Astrocyte (in vitro differentiated cells and primary cell): ENCODE measurements at regions not wholly inside any gene's neighbourhood (a gene's known extent, or its start where the extent isn't known, plus 50 kb on each side); places are given as distances from the start of the nearest gene placed in this dataset.

Source experiments
- DNase-seq: peaks from one replicate; pipeline ENCODE4 v3.0.0-alpha.2; 2010; ENCODE audit warnings: low read depth
- FAIRE-seq: peaks from 2 replicates; lab custom pipeline; 2011; peaks lifted over from hg19 to GRCh38; lab: Jason Lieb, UNC
- H2AFZ ChIP-seq: 2 replicates; pipeline ENCODE4 v1.6.0; 2012; ENCODE audit warnings: low read depth, low read length, inconsistent platforms
- H3K27ac ChIP-seq: 2 replicates; pipeline ENCODE4 v1.5.1; 2011; ENCODE audit warnings: low read depth, low read length, inconsistent platforms
- H3K27me3 ChIP-seq: 2 replicates; pipeline ENCODE4 v1.6.0; 2011; ENCODE audit warnings: low read length, inconsistent platforms; ENCODE audit not compliant: insufficient read depth
- H3K36me3 ChIP-seq: 2 replicates; pipeline ENCODE4 v1.5.1; 2011; ENCODE audit warnings: low read length, inconsistent platforms; ENCODE audit not compliant: insufficient read depth
- H3K4me1 ChIP-seq: 2 replicates; pipeline ENCODE4 v1.5.1; 2011; ENCODE audit warnings: low read length, inconsistent platforms; ENCODE audit not compliant: insufficient read depth
- H3K4me2 ChIP-seq: 2 replicates; pipeline ENCODE4 v1.6.0; 2012; ENCODE audit warnings: low read length, inconsistent platforms
- H3K4me3 ChIP-seq: 2 replicates; pipeline ENCODE4 v1.5.1; 2011; ENCODE audit warnings: low read depth, mild to moderate bottlenecking, low read length, inconsistent platforms; ENCODE audit not compliant: insufficient read depth
- H3K79me2 ChIP-seq: 2 replicates; pipeline ENCODE4 v1.6.0; 2012; ENCODE audit warnings: mild to moderate bottlenecking, low read length, inconsistent platforms; ENCODE audit not compliant: insufficient read depth
- H3K9ac ChIP-seq: 2 replicates; pipeline ENCODE4 v1.6.0; 2012; ENCODE audit warnings: mild to moderate bottlenecking, low read length, inconsistent platforms
- H3K9me3 ChIP-seq: 2 replicates; pipeline ENCODE4 v1.5.1; 2012; ENCODE audit warnings: low read depth, mild to moderate bottlenecking, low read length, inconsistent platforms; ENCODE audit not compliant: insufficient read depth
- H4K20me1 ChIP-seq: 2 replicates; pipeline ENCODE4 v1.6.0; 2012; ENCODE audit warnings: low read length, inconsistent platforms; ENCODE audit not compliant: insufficient read depth
- H3K27ac Mint-ChIP-seq: one replicate; pipeline ENCODE4 v1.8.0; 2021; ENCODE audit warnings: mild to moderate bottlenecking, mixed read lengths; ENCODE audit not compliant: unreplicated experiment
- H3K27me3 Mint-ChIP-seq: one replicate; pipeline ENCODE4 v1.8.0; 2021; ENCODE audit warnings: low read depth, mixed read lengths; ENCODE audit not compliant: unreplicated experiment
- H3K36me3 Mint-ChIP-seq: one replicate; pipeline ENCODE4 v1.8.0; 2021; ENCODE audit warnings: low read depth, mixed read lengths; ENCODE audit not compliant: unreplicated experiment
- H3K4me1 Mint-ChIP-seq: one replicate; pipeline ENCODE4 v1.8.0; 2021; ENCODE audit warnings: low read depth, mixed read lengths; ENCODE audit not compliant: unreplicated experiment
- H3K4me3 Mint-ChIP-seq: one replicate; pipeline ENCODE4 v1.8.0; 2021; ENCODE audit warnings: mild to moderate bottlenecking, moderate library complexity, mixed read lengths; ENCODE audit not compliant: unreplicated experiment
- H3K9me3 Mint-ChIP-seq: one replicate; pipeline ENCODE4 v1.8.0; 2021; ENCODE audit warnings: mild to moderate bottlenecking, mixed read lengths; ENCODE audit not compliant: unreplicated experiment
- CTCF ChIP-seq: IDR thresholded peaks from 2 replicates; pipeline ENCODE4 v1.5.1; 2011; ENCODE audit warnings: low read depth, mild to moderate bottlenecking, inconsistent platforms, low read length, moderate library complexity; ENCODE audit not compliant: insufficient read depth
- EZH2 ChIP-seq: IDR thresholded peaks from 2 replicates; pipeline ENCODE4 v1.6.1; 2012; ENCODE audit warnings: mild to moderate bottlenecking, low read length, inconsistent platforms; ENCODE audit not compliant: insufficient read depth

DNA sequence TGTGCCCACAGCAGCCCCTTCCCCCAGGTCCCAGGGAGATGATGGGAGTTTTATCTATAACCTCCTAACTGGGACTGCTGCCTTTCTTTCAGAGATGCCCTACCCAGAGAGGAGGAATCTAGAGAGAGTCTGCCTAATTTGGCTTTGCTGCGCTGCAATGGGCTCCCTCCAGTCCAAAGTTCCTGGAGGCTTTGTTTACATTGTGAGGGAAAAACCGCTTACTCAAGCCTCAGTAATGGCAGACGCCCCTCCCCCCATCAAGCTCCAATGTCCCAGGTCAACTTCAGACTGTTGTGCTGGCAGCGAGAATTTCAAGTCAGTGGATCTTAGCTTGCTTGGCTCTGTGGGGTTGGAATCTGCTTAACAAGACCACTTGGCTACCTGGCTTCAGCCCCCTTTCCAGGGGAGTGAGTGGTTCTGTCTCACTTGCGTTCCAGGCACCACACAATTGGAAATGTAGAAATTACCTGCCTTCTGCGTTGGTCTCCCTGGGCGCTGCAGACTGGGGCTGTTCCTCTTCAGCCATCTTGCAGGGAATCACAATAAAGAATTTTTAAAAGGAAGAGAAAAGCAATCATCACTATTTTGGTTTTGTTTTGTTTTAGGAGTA lies 262.5 kb downstream of the FOXG1 start:
- Histone ChIP-seq H4K20me1 (no peaks in the 10 kb centered on the region), H3K9me3 (no peaks in the 10 kb centered on the region), H2AFZ (peak overlapping the region; percentile 47), H3K27ac (no peak overlapping the region), H3K4me1 (no peaks in the 10 kb centered on the region), H3K36me3 (no peaks in the 10 kb centered on the region), H3K9ac (no peak overlapping the region), H3K4me3 (no peak overlapping the region), H3K27me3 (no peaks in the 10 kb centered on the region), H3K79me2 (no peaks in the 10 kb centered on the region), H3K4me2 (peak overlapping the region; percentile 48)
- Mint-ChIP-seq H3K36me3 (no peaks in the 10 kb centered on the region), H3K27me3 (no peaks in the 10 kb centered on the region), H3K27ac (peak overlapping the region; percentile 74), H3K4me3 (no peak overlapping the region), H3K9me3 (peaks cover 16% of the 10 kb centered on the region), H3K4me1 (peaks cover 9% of the 10 kb centered on the region)
- no peak for TF ChIP-seq EZH2
- no peak for TF ChIP-seq CTCF
- DNase-seq (peak; percentile 15), FAIRE-seq (no peak)

GRCh38 chr14:29030121-29030520 lies 263.5 kb downstream of the FOXG1 start:
- Histone ChIP-seq H3K27ac (no peak overlapping the region), H3K4me3 (no peak overlapping the region), H3K9me3 (no peaks in the 10 kb centered on the region), H3K4me2 (no peak overlapping the region), H4K20me1 (no peaks in the 10 kb centered on the region), H3K4me1 (no peaks in the 10 kb centered on the region), H3K27me3 (no peaks in the 10 kb centered on the region), H2AFZ (no peak overlapping the region), H3K79me2 (no peaks in the 10 kb centered on the region), H3K9ac (no peak overlapping the region), H3K36me3 (no peaks in the 10 kb centered on the region)
- no peak overlapping the region for H3K4me3 Mint-ChIP-seq
- peaks cover 9% of the 10 kb centered on the region for H3K4me1 Mint-ChIP-seq
- no peaks in the 10 kb centered on the region for H3K27me3 Mint-ChIP-seq
- DNase-seq, result no peak
- FAIRE-seq, result no peak
- no peak overlapping the region for H3K27ac Mint-ChIP-seq
- TF ChIP-seq EZH2 (no peak), CTCF (no peak)
- no peaks in the 10 kb centered on the region for H3K36me3 Mint-ChIP-seq
- peaks cover 16% of the 10 kb centered on the region for H3K9me3 Mint-ChIP-seq

GRCh38 chr14:29030970-29031369 lies 264.4 kb downstream of the FOXG1 start:
- no peak overlapping the region for H3K27ac Mint-ChIP-seq
- no peaks in the 10 kb centered on the region for H3K36me3 ChIP-seq
- no peak overlapping the region for H2AFZ ChIP-seq
- no peaks in the 10 kb centered on the region for H4K20me1 ChIP-seq
- H3K9me3 ChIP-seq, result no peaks in the 10 kb centered on the region
- FAIRE-seq (no peak), DNase-seq (no peak)
- no peaks in the 10 kb centered on the region for H3K27me3 ChIP-seq
- H3K27me3 Mint-ChIP-seq, result no peaks in the 10 kb centered on the region
- H3K4me2 ChIP-seq, result no peak overlapping the region
- no peak overlapping the region for H3K4me3 Mint-ChIP-seq
- peaks cover 9% of the 10 kb centered on the region for H3K4me1 Mint-ChIP-seq
- TF ChIP-seq CTCF, result no peak
- TF ChIP-seq EZH2, result no peak
- H3K9me3 Mint-ChIP-seq, result peaks cover 13% of the 10 kb centered on the region
- H3K9ac ChIP-seq, result no peak overlapping the region
- H3K4me1 ChIP-seq, result no peaks in the 10 kb centered on the region
- no peak overlapping the region for H3K4me3 ChIP-seq
- no peak overlapping the region for H3K27ac ChIP-seq
- no peaks in the 10 kb centered on the region for H3K36me3 Mint-ChIP-seq
- H3K79me2 ChIP-seq, result no peaks in the 10 kb centered on the region
